HCT116 (cell line): ENCODE measurements at regions not wholly inside any gene's neighbourhood (a gene's known extent, or its start where the extent isn't known, plus 50 kb on each side); places are given as distances from the start of the nearest gene placed in this dataset.

Experiments used
- ATAC-seq: fragments of 200-7000 bp; cut with Tn5 transposase; 2 replicates; pipeline ENCODE4 v1.9.1; 2020; ENCODE audit warnings: mild to moderate bottlenecking, moderate library complexity
- BruUV-seq: library from RNA; stranded (reverse); fragments of 400-500 nt; replicated peaks from 2 replicates; lab custom pipeline; 2021; lab: Mats Ljungman, UMichigan
- CTCF ChIA-PET: fragments of 300-600 bp; sonication (Branson Sonifier 250); formaldehyde crosslinking; loops from one replicate; lab custom pipeline; 2021; ENCODE audit warnings: antibody characterized with exemption; lab: Charles Lee
- POLR2A ChIA-PET: fragments of 300-600, 350-600 bp; sonication (Branson Sonifier 250); formaldehyde crosslinking; loops from one replicate; lab custom pipeline; 2021; ENCODE audit warnings: antibody characterized with exemption; lab: Charles Lee
- RAD21 ChIA-PET, 2 experiments: fragments of 300-600 bp; sonication (Branson Sonifier 250); formaldehyde crosslinking; loops; one replicate each; lab custom pipeline; 2023; ENCODE audit warnings: low total read pairs in 2 of 2; ENCODE audit not compliant: uncharacterized antibody in 2 of 2, unreplicated experiment in 2 of 2, low non-redundant PET in 1 of 2; lab: Charles Lee
- DNase-seq: peaks from one replicate; pipeline ENCODE4 v3.0.0-alpha.2; 2010; ENCODE audit warnings: low read depth, low spot score
- H2AFZ ChIP-seq: fragments of 200-600 bp; shearing (Covaris generic), sonication (generic); 2 replicates; pipeline ENCODE4 v1.6.1; 2017; ENCODE audit warnings: low read depth, mixed run types, mixed read lengths, antibody characterized with exemption, low read length; ENCODE audit not compliant: poor library complexity, severe bottlenecking
- H3K27ac ChIP-seq: 2 replicates; pipeline ENCODE4 v1.5.1; 2012; ENCODE audit warnings: low read depth, low read length
- H3K27me3 ChIP-seq: fragments of 200-600 bp; sonication (generic); 2 replicates; pipeline ENCODE4 v1.6.1; 2016; ENCODE audit warnings: mixed run types, low read length, mixed read lengths; ENCODE audit not compliant: insufficient read depth
- H3K36me3 ChIP-seq, 2 experiments: fragments of 200-500 bp in 1 of 2; fragments of 200-600 bp in 1 of 2; sonication (Bioruptor generic) in 1 of 2; sonication (generic) in 1 of 2; 2 replicates each; pipeline versions ENCODE4 v1.5.1 to v1.6.1; 2014 to 2016; ENCODE audit warnings: low read length in 2 of 2, inconsistent platforms in 1 of 2, mixed read lengths in 1 of 2, mixed run types in 1 of 2; ENCODE audit not compliant: insufficient read depth in 2 of 2, control insufficient read depth in 1 of 2
- H3K4me1 ChIP-seq, 2 experiments: fragments of 200-600 bp in 1 of 2; sonication (generic) in 1 of 2; 2 replicates each; pipeline versions ENCODE4 v1.5.1 to v1.6.1; 2012 to 2017; ENCODE audit warnings: low read length in 2 of 2, inconsistent platforms in 1 of 2, mild to moderate bottlenecking in 1 of 2, mixed read lengths in 1 of 2, mixed run types in 1 of 2, moderate library complexity in 1 of 2; ENCODE audit not compliant: insufficient read depth in 2 of 2, control insufficient read depth in 1 of 2
- H3K4me2 ChIP-seq: fragments of 200-600 bp; sonication (generic); 2 replicates; pipeline ENCODE4 v1.6.1; 2017; ENCODE audit warnings: mixed run types, low read length, mixed read lengths
- H3K4me3 ChIP-seq, 2 experiments: fragments of 200-600 bp in 1 of 2; sonication (generic) in 1 of 2; replicated peaks in 1 of 2; 2 replicates each; pipeline ENCODE4 v1.5.1; 2011 to 2016; ENCODE audit warnings: low read length in 2 of 2, control low read depth in 1 of 2, low read depth in 1 of 2, mild to moderate bottlenecking in 1 of 2, mixed read lengths in 1 of 2, mixed run types in 1 of 2
- H3K79me2 ChIP-seq: fragments of 200-600 bp; sonication (generic); 2 replicates; pipeline ENCODE4 v1.6.1; 2017; ENCODE audit warnings: mild to moderate bottlenecking, mixed run types, low read length, moderate library complexity, mixed read lengths; ENCODE audit not compliant: insufficient read depth
- H3K9ac ChIP-seq: fragments of 200-600 bp; sonication (generic); 2 replicates; pipeline ENCODE4 v1.6.1; 2016; ENCODE audit warnings: low read length, mixed read lengths
- H3K9me2 ChIP-seq: fragments of 200-600 bp; sonication (generic), shearing (Covaris generic); 2 replicates; pipeline ENCODE4 v1.6.1; 2017; ENCODE audit warnings: mixed run types, mild to moderate bottlenecking, moderate library complexity; ENCODE audit not compliant: insufficient read depth
- H3K9me3 ChIP-seq, 2 experiments: fragments of 200-500 bp in 1 of 2; fragments of 200-600 bp in 1 of 2; sonication (Bioruptor generic) in 1 of 2; sonication (generic) in 1 of 2; 2 replicates each; pipeline ENCODE4 v1.6.1; 2014 to 2017; ENCODE audit warnings: low read length in 2 of 2, mixed read lengths in 2 of 2, inconsistent platforms in 1 of 2, low read depth in 1 of 2, mild to moderate bottlenecking in 1 of 2, mixed run types in 1 of 2, moderate library complexity in 1 of 2; ENCODE audit not compliant: control insufficient read depth in 1 of 2, insufficient read depth in 1 of 2
- H4K20me1 ChIP-seq: fragments of 200-600 bp; sonication (generic), shearing (Covaris generic); 2 replicates; pipeline ENCODE4 v1.6.1; 2017; ENCODE audit warnings: mixed run types, mild to moderate bottlenecking, moderate library complexity; ENCODE audit not compliant: insufficient read depth
- EGR1 ChIP-seq: IDR thresholded peaks from 2 replicates; pipeline ENCODE4 v1.6.1; 2012; ENCODE audit warnings: low read depth
- FOSL1 ChIP-seq: IDR thresholded peaks from 2 replicates; pipeline ENCODE4 v1.6.1; 2012; ENCODE audit warnings: low read depth
- RAD21 ChIP-seq: IDR thresholded peaks from 2 replicates; pipeline ENCODE4 v1.6.1; 2012; ENCODE audit warnings: low read depth, mild to moderate bottlenecking
- YY1 ChIP-seq: IDR thresholded peaks from 2 replicates; pipeline ENCODE4 v1.6.1; 2011; ENCODE audit warnings: low read length, low read depth, moderate library complexity, mild to moderate bottlenecking; ENCODE audit not compliant: insufficient replicate concordance; ENCODE audit errors: extremely low read depth
- ZFX ChIP-seq: fragments of 450-650 bp; IDR thresholded peaks from 2 replicates; pipeline ENCODE4 v1.6.1; 2017
- ZNF274 ChIP-seq: fragments of 200-500 bp; sonication (Bioruptor generic); IDR thresholded peaks from 2 replicates; pipeline ENCODE4 v1.6.1; 2014; ENCODE audit warnings: mild to moderate bottlenecking, low read depth, low read length, inconsistent platforms
- intact Hi-C: fragments of 100-400 bp; cut with micrococcal nuclease; formaldehyde crosslinking; loops from 2 replicates; pipeline ENCODE4 v1.10.0; 2022
- TF ChIP-seq, protein P1 (sequence below): IDR thresholded peaks from 2 replicates; pipeline ENCODE4 v1.6.1; 2011; ENCODE audit warnings: mild to moderate bottlenecking, low read length, moderate library complexity; ENCODE audit not compliant: insufficient replicate concordance; ENCODE audit errors: extremely low read depth
- TF ChIP-seq, protein P2 (sequence below): IDR thresholded peaks from 2 replicates; pipeline ENCODE4 v1.6.1; 2012; ENCODE audit warnings: low read depth

DNA sequence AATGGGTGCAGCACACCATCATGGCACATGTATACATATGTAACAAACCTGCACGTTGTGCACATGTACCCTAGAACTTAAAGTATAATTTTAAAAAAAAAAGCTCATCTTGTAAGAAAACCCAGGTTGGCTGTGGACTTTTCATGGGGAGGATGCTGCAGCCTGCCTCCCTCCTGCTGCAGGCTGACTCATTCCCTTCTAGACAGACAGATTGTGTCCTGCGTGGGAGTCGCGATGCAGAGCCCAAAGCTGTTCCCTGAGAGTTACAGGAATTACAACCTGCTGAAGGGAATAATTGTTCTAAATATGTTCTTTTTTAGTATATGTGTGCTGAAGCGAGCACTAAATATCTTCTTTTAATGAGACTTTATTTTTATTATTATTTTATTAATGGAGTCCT lies 93.2 kb downstream of the TBX19 start:
- Histone ChIP-seq H3K4me3 (no peak overlapping the region), H3K9me3 (no peaks in the 10 kb centered on the region), H3K4me2 (no peak overlapping the region), H3K9ac (no peak overlapping the region), H4K20me1 (no peaks in the 10 kb centered on the region), H3K79me2 (no peaks in the 10 kb centered on the region), H3K36me3 (no peaks in the 10 kb centered on the region), H3K27me3 (no peaks in the 10 kb centered on the region), H3K9me2 (no peaks in the 10 kb centered on the region), H3K27ac (no peak overlapping the region), H2AFZ (no peak overlapping the region), H3K4me1 (no peaks in the 10 kb centered on the region)
- CTCF ChIA-PET = no interaction called here
- RAD21 ChIA-PET = no interaction called here
- no TSS peak for BruUV-seq
- no peak for DNase-seq
- POLR2A ChIA-PET = no interaction called here
- intact Hi-C loops = no loop called here
- ATAC-seq = no peak
- TF ChIP-seq YY1 (no peak), RAD21 (no peak), FOSL1 (no peak), EGR1 (no peak), ZFX (no peak), ZNF274 (no peak)
- TF ChIP-seq, protein P1, sequence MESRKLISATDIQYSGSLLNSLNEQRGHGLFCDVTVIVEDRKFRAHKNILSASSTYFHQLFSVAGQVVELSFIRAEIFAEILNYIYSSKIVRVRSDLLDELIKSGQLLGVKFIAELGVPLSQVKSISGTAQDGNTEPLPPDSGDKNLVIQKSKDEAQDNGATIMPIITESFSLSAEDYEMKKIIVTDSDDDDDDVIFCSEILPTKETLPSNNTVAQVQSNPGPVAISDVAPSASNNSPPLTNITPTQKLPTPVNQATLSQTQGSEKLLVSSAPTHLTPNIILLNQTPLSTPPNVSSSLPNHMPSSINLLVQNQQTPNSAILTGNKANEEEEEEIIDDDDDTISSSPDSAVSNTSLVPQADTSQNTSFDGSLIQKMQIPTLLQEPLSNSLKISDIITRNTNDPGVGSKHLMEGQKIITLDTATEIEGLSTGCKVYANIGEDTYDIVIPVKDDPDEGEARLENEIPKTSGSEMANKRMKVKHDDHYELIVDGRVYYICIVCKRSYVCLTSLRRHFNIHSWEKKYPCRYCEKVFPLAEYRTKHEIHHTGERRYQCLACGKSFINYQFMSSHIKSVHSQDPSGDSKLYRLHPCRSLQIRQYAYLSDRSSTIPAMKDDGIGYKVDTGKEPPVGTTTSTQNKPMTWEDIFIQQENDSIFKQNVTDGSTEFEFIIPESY = no peak
- TF ChIP-seq, protein P2, sequence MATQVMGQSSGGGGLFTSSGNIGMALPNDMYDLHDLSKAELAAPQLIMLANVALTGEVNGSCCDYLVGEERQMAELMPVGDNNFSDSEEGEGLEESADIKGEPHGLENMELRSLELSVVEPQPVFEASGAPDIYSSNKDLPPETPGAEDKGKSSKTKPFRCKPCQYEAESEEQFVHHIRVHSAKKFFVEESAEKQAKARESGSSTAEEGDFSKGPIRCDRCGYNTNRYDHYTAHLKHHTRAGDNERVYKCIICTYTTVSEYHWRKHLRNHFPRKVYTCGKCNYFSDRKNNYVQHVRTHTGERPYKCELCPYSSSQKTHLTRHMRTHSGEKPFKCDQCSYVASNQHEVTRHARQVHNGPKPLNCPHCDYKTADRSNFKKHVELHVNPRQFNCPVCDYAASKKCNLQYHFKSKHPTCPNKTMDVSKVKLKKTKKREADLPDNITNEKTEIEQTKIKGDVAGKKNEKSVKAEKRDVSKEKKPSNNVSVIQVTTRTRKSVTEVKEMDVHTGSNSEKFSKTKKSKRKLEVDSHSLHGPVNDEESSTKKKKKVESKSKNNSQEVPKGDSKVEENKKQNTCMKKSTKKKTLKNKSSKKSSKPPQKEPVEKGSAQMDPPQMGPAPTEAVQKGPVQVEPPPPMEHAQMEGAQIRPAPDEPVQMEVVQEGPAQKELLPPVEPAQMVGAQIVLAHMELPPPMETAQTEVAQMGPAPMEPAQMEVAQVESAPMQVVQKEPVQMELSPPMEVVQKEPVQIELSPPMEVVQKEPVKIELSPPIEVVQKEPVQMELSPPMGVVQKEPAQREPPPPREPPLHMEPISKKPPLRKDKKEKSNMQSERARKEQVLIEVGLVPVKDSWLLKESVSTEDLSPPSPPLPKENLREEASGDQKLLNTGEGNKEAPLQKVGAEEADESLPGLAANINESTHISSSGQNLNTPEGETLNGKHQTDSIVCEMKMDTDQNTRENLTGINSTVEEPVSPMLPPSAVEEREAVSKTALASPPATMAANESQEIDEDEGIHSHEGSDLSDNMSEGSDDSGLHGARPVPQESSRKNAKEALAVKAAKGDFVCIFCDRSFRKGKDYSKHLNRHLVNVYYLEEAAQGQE = no peak
